Rectal smooth muscle tissue (tissue), 1 donor: ENCODE measurements at regions not wholly inside any gene's neighbourhood (a gene's known extent, or its start where the extent isn't known, plus 50 kb on each side); places are given as distances from the start of the nearest gene placed in this dataset.
"Not testable (repeated sequence)": the region's sequence is repeated elsewhere in the genome, so short reads cannot be mapped to it uniquely, and the experiment has no call there.

Source experiments
- H3K27ac ChIP-seq: one replicate; pipeline ENCODE4 v1.7.0; 2013; ENCODE audit warnings: low read depth, low read length, inconsistent platforms
- H3K27me3 ChIP-seq: one replicate; pipeline ENCODE4 v1.7.0; 2013; ENCODE audit warnings: low read length; ENCODE audit not compliant: control insufficient read depth, insufficient read depth
- H3K36me3 ChIP-seq: one replicate; pipeline ENCODE4 v1.7.0; 2013; ENCODE audit warnings: low read length; ENCODE audit not compliant: control insufficient read depth, insufficient read depth
- H3K4me1 ChIP-seq: one replicate; pipeline ENCODE4 v1.7.0; 2013; ENCODE audit warnings: low read length; ENCODE audit not compliant: control insufficient read depth, insufficient read depth
- H3K4me3 ChIP-seq: one replicate; pipeline ENCODE4 v1.7.0; 2013; ENCODE audit warnings: low read length
- H3K9ac ChIP-seq: one replicate; pipeline ENCODE4 v1.7.0; 2013; ENCODE audit warnings: low read length

GRCh38 chr9:88596376-88596775, 61.4 kb downstream of the NXNL2 start:
- Histone ChIP-seq H3K27ac (no peak overlapping the region), H3K9ac (no peak overlapping the region), H3K36me3 (no peaks in the 10 kb centered on the region), H3K4me1 (no peaks in the 10 kb centered on the region), H3K4me3 (no peak overlapping the region), H3K27me3 (no peaks in the 10 kb centered on the region)

GRCh38 chr9:88604836-88605511, 70.0 kb downstream of the NXNL2 start:
- Histone ChIP-seq H3K27me3 (no peaks in the 10 kb centered on the region), H3K4me1 (peaks cover 9% of the 10 kb centered on the region), H3K4me3 (no peak overlapping the region), H3K9ac (no peak overlapping the region), H3K36me3 (no peaks in the 10 kb centered on the region), H3K27ac (peak overlapping the region; percentile 75)

- Histone ChIP-seq H3K4me3 (no peak overlapping the region), H3K9ac (no peak overlapping the region), H3K27ac (peak overlapping the region; percentile 68), H3K27me3 (no peaks in the 10 kb centered on the region), H3K36me3 (no peaks in the 10 kb centered on the region), H3K4me1 (peaks cover 9% of the 10 kb centered on the region)
Measured at GRCh38 chr9:88605512-88606362, 70.8 kb downstream of the NXNL2 start.

- Histone ChIP-seq H3K9ac (no peak overlapping the region), H3K27me3 (no peaks in the 10 kb centered on the region), H3K4me3 (no peak overlapping the region), H3K4me1 (no peaks in the 10 kb centered on the region), H3K27ac (no peak overlapping the region), H3K36me3 (no peaks in the 10 kb centered on the region)
Measured at GRCh38 chr9:88614359-88614758, 79.4 kb downstream of the NXNL2 start.

- Histone ChIP-seq H3K9ac (no peak overlapping the region), H3K27me3 (no peaks in the 10 kb centered on the region), H3K4me3 (no peak overlapping the region)
Measured at GRCh38 chr9:88623698-88624097, 88.7 kb downstream of the NXNL2 start.

GRCh38 chr9:88628114-88628513, 93.1 kb downstream of the NXNL2 start:
- H3K36me3 ChIP-seq: no peaks in the 10 kb centered on the region
- H3K4me3 ChIP-seq: no peak overlapping the region
- H3K27me3 ChIP-seq: no peaks in the 10 kb centered on the region
- H3K4me1 ChIP-seq: no peaks in the 10 kb centered on the region
- H3K9ac ChIP-seq: no peak overlapping the region
- H3K27ac ChIP-seq: no peak overlapping the region

More at GRCh38 chr9:88623698-88624097, 88.7 kb downstream of the NXNL2 start:
- no peaks in the 10 kb centered on the region for H3K36me3 ChIP-seq
- H3K27ac ChIP-seq: no peak overlapping the region
- no peaks in the 10 kb centered on the region for H3K4me1 ChIP-seq

- H3K36me3 ChIP-seq: no peaks in the 10 kb centered on the region
- H3K4me1 ChIP-seq: no peaks in the 10 kb centered on the region
- H3K27ac ChIP-seq: no peak overlapping the region
- no peak overlapping the region for H3K4me3 ChIP-seq
- no peaks in the 10 kb centered on the region for H3K27me3 ChIP-seq
- H3K9ac ChIP-seq: no peak overlapping the region
Measured at GRCh38 chr9:88628811-88629210, 93.8 kb downstream of the NXNL2 start.

- H3K4me1 ChIP-seq, H3K4me3 ChIP-seq: not testable (repeated sequence)
Measured at GRCh38 chr9:88630574-88630973, 95.6 kb downstream of the NXNL2 start.

GRCh38 chr9:88635151-88635550, 100.2 kb downstream of the NXNL2 start:
- H3K27ac ChIP-seq: no peak overlapping the region
- no peaks in the 10 kb centered on the region for H3K27me3 ChIP-seq
- no peaks in the 10 kb centered on the region for H3K4me1 ChIP-seq
- no peaks in the 10 kb centered on the region for H3K36me3 ChIP-seq
- no peak overlapping the region for H3K4me3 ChIP-seq
- no peak overlapping the region for H3K9ac ChIP-seq

More at GRCh38 chr9:88630574-88630973, 95.6 kb downstream of the NXNL2 start:
- not testable (repeated sequence) for H3K27ac ChIP-seq, H3K9ac ChIP-seq, H3K27me3 ChIP-seq, H3K36me3 ChIP-seq

GRCh38 chr9:88641456-88642240, 106.7 kb downstream of the NXNL2 start:
- peaks cover 4% of the 10 kb centered on the region for H3K4me1 ChIP-seq
- no peaks in the 10 kb centered on the region for H3K27me3 ChIP-seq
- H3K9ac ChIP-seq: no peak overlapping the region
- H3K36me3 ChIP-seq: no peaks in the 10 kb centered on the region
- H3K27ac ChIP-seq: no peak overlapping the region
- H3K4me3 ChIP-seq: no peak overlapping the region

- Histone ChIP-seq H3K9ac (no peak overlapping the region), H3K4me1 (peaks cover 4% of the 10 kb centered on the region), H3K4me3 (no peak overlapping the region), H3K27ac (no peak overlapping the region), H3K36me3 (no peaks in the 10 kb centered on the region), H3K27me3 (no peaks in the 10 kb centered on the region)
Measured at GRCh38 chr9:88642336-88642735, 107.4 kb downstream of the NXNL2 start.

- H3K4me1 ChIP-seq: peaks cover 4% of the 10 kb centered on the region
- no peak overlapping the region for H3K9ac ChIP-seq
- no peak overlapping the region for H3K4me3 ChIP-seq
- H3K27ac ChIP-seq: no peak overlapping the region
- H3K36me3 ChIP-seq: no peaks in the 10 kb centered on the region
- no peaks in the 10 kb centered on the region for H3K27me3 ChIP-seq
Measured at GRCh38 chr9:88643931-88644330, 109.0 kb downstream of the NXNL2 start.
